Renal cortex interstitium (tissue), 11 donors: ENCODE measurements at regions not wholly inside any gene's neighbourhood (a gene's known extent, or its start where the extent isn't known, plus 50 kb on each side); places are given as distances from the start of the nearest gene placed in this dataset.
"Not testable (repeated sequence)": the region's sequence is repeated elsewhere in the genome, so short reads cannot be mapped to it uniquely, and the experiment has no call there.

Source experiments
- DNase-seq, 11 donors: peaks; one replicate each; pipeline ENCODE4 v3.0.0-alpha.2; 2013; ENCODE audit warnings: low read depth in 9 of 11, low spot score in 4 of 11; ENCODE audit errors: extremely low read depth in 1 of 11

- DNase-seq, result no peak
Observed at GRCh38 chr12:87509237-87509820, 519.9 kb downstream of the C12orf50 start.

- no peak for DNase-seq
Observed at GRCh38 chr12:87491598-87491997, 537.6 kb downstream of the C12orf50 start.

GRCh38 chr12:87491089-87491488, 538.1 kb downstream of the C12orf50 start:
- no peak for DNase-seq

GRCh38 chr12:87469295-87469694, 559.9 kb downstream of the C12orf50 start:
- DNase-seq, result no peak

GRCh38 chr12:87467936-87468335, 561.3 kb downstream of the C12orf50 start:
- no peak for DNase-seq

GRCh38 chr12:87464565-87464964, 564.6 kb downstream of the C12orf50 start:
- no peak for DNase-seq

- DNase-seq, result no peak
Observed at GRCh38 chr12:87444039-87444438, 585.2 kb downstream of the C12orf50 start.

GRCh38 chr12:87441511-87441910, 587.7 kb downstream of the C12orf50 start:
- no peak for DNase-seq

- DNase-seq, result peak in 8 of 11 donors; percentile 9 to 36 (median 13)
Observed at GRCh38 chr12:87439990-87440827, 589.0 kb downstream of the C12orf50 start.

GRCh38 chr12:87430444-87430843, 598.8 kb downstream of the C12orf50 start:
- no peak for DNase-seq

- no peak for DNase-seq
Observed at GRCh38 chr12:87428701-87429277, 600.4 kb downstream of the C12orf50 start.

- DNase-seq, result no peak
Observed at GRCh38 chr12:87427770-87428169, 601.4 kb downstream of the C12orf50 start.

GRCh38 chr12:87425942-87426554, 603.2 kb downstream of the C12orf50 start:
- DNase-seq, result no peak

GRCh38 chr12:87421233-87421632, 608.0 kb downstream of the C12orf50 start:
- not testable (repeated sequence) for DNase-seq

GRCh38 chr12:87413784-87414183, 615.4 kb downstream of the C12orf50 start:
- peak in 8 of 11 donors; percentile 4 to 40 (median 17) for DNase-seq

- DNase-seq, result no peak
Observed at GRCh38 chr12:87406926-87407325, 622.3 kb downstream of the C12orf50 start.

- DNase-seq, result no peak
Observed at GRCh38 chr12:87405918-87406317, 623.3 kb downstream of the C12orf50 start.

GRCh38 chr12:87394168-87394567, 635.0 kb downstream of the C12orf50 start:
- DNase-seq, result not testable (repeated sequence)

GRCh38 chr12:87388376-87388775, 640.8 kb downstream of the C12orf50 start:
- no peak for DNase-seq

- DNase-seq, result no peak
Observed at GRCh38 chr12:87385322-87385721, 643.9 kb downstream of the C12orf50 start.
